H54 (cell line): ENCODE measurements at regions not wholly inside any gene's neighbourhood (a gene's known extent, or its start where the extent isn't known, plus 50 kb on each side); places are given as distances from the start of the nearest gene placed in this dataset.

Source experiments
- DNase-seq: peaks from one replicate; pipeline ENCODE4 v3.0.0; 2011; ENCODE audit warnings: low spot score, mixed read lengths; ENCODE audit not compliant: insufficient read length
- FAIRE-seq: peaks from 3 replicates; lab custom pipeline; 2011; peaks lifted over from hg19 to GRCh38; lab: Jason Lieb, UNC
- POLR2A ChIP-seq: IDR thresholded peaks from 2 replicates; pipeline ENCODE4 v1.6.1; 2011; ENCODE audit warnings: low read depth, mild to moderate bottlenecking, low read length

DNA sequence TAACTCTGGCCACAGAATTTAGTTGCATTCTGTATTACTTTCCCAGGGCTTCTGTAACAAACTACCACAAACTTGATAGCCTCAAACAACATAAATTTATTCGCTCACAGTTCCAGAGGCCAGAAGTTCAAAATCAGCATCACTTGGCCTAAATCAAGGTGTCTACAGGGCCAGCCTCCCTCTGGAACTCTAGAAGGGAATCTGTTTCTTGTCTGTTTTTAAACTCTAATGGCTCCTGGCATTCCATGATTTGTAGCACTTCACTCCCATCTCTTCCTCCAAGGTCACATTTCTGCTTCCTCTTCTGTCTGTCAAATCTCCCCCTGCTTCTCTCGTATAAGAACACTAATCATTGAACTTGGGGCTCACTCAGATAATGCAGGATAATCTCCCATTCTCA, 151.9 kb upstream of the ARPP21 start:
- DNase-seq (no peak), FAIRE-seq (no peak)
- TF ChIP-seq POLR2A, result no peak

DNA sequence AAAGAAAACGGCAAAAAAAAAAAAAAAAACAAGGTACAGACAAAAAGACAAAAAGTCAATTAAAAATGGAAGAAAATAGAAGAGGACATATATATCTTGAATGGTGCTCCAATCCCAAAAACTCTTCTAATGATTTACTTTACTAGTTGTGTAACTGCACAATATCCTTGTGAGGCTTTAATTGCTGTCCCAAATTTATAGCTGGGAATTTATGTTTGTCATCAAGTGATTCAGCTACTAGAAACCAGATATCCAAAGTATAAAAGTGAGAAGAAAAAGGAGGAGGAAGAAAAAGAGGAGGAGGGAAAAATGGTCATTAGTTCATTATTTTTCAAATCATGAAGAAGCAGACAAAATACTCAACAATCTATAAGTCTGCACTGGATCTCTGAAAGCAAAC, 150.8 kb upstream of the ARPP21 start:
- no peak for DNase-seq
- FAIRE-seq, result no peak
- TF ChIP-seq POLR2A, result no peak

DNA sequence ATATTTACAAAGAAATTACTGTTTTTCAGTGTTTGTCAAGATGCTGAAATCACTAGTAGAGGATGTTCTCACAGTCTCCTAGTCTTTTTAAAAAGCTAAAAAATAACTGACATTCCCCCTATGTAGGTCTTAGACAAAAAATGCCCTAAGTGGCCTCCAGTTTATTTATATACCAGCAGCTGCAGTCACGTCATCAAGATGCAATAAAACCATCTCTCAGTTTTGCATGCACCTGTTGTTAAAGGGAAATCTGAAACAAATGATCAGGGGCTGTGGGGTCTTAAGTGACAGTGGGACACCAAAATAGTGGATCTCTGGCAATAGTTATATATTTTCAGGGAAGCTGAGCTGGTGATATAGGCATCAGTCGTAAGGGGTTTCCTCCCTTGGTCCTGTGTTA, 146.5 kb upstream of the ARPP21 start:
- FAIRE-seq (no peak), DNase-seq (no peak)
- no peak for TF ChIP-seq POLR2A

DNA sequence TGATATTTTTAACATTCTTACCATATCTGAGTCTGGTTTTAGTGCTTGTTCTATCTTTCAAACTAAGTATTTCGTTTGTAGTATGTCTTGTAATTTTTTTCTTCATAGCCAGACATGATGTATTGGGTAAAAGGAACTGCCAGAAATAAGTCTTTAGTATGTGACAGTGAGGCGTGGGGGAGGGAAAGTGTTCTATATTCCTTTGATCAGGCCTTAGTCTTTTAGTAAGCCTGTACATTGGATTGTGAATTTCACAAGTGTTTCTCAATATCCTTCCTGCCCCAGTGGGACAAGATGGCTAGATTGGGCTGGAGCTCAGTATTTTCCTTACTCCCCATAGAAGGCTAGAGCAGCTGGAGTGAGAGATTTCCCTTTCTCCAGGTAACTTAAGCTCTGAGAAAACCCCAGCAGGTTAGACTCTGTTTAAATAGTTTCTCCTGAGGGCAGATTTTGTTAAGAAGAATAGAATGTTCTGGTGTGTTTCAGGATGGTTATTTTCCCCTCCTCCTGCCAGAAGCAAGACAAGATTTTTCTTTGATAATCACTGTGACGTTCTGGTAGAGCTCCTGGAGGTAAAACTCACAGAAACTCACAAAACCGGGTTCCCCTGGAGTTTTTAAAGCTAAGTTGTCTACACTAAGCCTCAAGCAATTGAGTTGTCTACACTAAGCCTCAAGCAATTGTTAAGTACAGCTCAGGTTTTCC, 140.7 kb upstream of the ARPP21 start:
- DNase-seq (no peak), FAIRE-seq (no peak)
- no peak for TF ChIP-seq POLR2A

DNA sequence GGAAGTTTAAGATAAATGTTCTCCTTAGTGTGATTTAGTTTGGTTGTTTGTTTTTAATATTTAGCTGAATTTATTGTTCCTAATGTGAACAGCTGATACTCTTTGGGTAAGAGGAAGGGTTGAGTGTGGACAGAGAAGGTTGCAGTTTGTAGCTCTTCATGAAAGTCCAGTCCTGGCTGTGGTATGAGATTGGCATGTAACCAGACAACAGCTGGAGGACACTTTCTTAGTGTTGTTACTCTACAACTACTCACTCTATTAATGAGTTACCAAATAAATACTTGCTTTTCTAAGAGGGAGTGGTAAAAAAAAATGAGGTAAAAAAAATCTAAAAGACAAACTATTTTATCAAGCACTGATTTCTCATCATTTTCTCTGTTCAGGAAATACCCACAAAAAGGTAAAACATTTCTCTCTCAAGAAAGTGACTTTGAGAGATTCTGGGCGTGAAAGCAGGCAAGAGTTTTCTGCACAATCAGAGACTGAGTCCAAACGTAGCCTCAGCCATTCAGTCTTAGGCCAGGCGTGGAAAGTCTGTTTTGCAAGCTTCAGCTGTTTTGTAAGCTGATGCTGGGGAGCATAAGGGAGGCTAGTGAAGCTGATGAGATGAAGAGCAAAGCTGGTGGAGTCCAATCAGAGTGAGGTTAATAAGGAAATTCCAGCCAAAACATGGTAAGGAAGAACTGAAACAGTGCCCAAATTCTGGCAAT, 138.5 kb upstream of the ARPP21 start:
- FAIRE-seq, result no peak
- DNase-seq, result no peak
- no peak for TF ChIP-seq POLR2A

DNA sequence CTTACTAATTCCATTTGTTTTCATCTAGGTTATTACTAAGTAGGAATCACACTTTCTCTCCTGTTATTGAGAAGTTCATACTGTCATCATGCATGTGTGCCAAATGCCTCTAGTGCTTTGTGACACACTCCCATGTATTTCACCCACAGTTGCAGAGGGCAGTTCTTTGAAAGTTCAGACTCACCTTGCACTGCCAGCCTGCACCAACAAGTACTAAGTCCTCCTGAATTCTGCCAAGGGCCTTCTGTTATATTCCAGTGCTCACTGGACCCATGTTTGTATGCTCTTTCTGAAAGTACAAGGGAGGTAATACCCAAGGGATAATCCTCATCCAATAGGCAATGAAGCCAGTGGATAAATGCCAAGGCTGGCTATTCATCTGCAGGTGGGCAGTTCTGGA, 136.6 kb upstream of the ARPP21 start:
- TF ChIP-seq POLR2A, result no peak
- DNase-seq (no peak), FAIRE-seq (no peak)

DNA sequence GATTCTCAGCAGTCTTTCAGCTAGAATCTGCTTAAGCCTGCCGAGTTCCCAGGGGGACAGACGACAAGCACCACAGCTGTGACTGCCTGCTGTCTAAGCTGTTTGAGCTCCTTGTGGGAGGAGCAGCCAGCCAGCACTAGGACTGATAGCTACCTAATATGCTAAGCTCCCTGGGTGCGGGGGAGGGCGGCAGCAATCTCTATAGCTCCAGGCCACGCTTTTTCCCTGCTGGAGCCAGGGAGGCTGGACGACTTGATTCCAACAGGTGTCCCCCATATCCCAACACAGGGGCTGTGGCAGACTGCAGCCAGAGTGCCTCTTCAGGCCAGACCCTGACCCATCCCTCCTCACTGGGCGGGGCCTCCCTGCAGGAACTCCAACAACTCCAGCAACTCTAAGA, 134.1 kb upstream of the ARPP21 start:
- TF ChIP-seq POLR2A, result no peak
- no peak for DNase-seq
- FAIRE-seq, result no peak

DNA sequence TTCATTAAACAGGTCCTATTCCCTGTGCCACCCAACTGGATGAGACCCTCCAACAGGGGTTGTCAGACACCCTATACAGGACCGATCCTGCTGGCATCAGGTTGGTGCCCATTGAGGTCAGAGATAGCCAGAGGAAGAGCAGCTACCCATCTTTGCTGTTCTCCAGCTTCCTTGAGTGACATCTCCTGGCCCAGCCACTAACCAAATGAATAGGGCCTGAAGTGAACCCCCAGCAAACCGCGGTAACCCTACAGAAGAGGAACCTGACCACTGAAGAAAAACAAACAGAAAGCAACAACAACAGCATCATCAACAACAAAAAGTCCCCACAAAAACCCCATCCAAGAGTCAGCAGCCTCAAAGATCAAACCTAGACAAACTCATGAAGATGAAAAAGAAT, 133.6 kb upstream of the ARPP21 start:
- FAIRE-seq (no peak), DNase-seq (no peak)
- no peak for TF ChIP-seq POLR2A

DNA sequence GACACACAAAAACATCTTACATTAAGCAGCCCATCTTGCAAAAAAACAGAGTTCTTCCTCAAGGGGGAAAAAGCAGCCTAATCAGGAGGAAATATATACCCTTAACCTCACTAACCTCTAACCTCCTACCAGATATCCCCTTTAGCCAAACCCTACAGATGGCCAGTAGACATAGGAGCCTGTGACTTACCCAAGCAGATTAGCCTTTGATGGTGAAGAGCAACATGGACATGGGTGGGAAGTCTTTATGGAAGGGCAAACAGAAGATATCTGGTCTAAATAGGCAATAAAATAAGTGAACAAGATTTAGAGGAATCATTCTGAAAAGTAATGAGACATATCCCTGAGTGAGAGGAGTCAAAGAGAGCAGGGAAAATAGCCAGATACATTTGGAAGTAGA, 119.4 kb upstream of the ARPP21 start:
- no peak for TF ChIP-seq POLR2A
- FAIRE-seq, result no peak
- no peak for DNase-seq

DNA sequence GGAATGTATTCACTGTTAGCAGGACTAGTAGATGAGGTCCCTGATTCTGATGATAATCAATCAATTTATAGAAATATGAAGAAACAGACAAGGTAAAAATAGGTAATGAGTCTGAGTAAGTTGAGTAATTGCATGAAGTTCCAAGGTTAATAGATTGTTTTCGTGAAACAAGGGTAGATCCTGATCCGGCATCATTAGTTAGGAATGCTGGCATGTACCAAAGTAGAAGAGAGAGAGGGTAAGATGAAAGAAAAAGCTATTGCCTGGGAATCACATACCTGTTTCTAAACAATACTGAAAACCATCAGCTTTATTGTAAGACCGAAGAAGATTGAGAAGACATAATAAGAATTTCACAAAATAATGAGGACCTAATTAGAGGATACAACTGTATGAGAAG, 118.1 kb upstream of the ARPP21 start:
- no peak for TF ChIP-seq POLR2A
- FAIRE-seq, result no peak
- no peak for DNase-seq

DNA sequence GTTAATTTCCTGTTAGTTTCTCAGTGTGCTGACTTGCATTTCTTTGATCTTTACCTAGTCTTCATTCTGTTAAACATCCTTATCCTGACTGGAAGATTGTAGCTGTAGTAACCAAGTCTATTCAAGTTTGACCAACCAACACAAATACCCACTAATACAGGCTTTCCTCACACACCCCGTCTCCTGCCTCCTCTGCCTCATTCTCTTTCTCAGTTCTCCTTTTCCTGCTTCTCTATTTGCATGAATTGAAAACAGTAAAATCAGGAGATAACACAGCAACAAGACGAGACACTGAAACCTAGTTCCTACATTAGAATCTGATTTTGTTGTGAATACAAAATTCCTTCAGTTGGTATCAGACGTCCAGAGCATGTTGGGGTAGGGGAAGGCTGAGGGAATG, 116.9 kb upstream of the ARPP21 start:
- DNase-seq (no peak), FAIRE-seq (no peak)
- TF ChIP-seq POLR2A, result no peak

DNA sequence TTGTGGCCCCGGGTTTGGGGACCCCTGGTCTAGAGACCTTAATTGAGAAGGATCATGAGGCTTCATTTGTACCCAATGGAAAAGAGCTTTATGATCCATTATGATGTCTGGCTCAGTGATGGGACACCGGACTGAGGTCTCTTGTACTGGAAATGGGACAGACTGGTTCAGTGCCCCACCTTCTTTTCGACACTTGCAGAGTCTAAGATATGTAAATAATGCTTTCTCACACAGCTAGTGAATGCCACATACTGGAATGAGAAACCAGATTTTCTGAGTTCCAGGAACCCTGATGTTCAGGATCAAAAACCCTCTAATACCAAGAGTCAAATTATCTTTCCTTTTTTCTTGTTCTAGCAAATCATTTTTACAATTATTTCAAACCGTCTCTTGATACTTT, 116.3 kb upstream of the ARPP21 start:
- FAIRE-seq (no peak), DNase-seq (no peak)
- no peak for TF ChIP-seq POLR2A

DNA sequence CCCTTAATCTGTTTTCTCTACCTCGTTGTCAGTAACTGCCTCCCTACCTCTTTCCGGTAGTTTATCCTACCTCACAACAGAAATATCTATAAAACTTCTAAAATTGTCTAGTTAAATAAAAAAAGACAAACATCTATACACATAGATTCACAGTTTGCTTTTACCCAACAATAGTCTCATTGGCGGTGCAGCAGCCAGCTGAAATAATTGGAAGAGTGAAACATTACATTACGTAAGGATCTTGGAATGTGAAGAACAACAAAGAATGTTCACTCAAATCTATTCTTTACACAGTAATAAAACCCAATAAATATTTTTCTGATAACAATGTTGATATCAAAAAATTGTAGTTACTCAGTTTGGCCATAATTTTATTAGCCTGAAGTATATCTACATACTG, 115.5 kb upstream of the ARPP21 start:
- no peak for TF ChIP-seq POLR2A
- DNase-seq (no peak), FAIRE-seq (no peak)

DNA sequence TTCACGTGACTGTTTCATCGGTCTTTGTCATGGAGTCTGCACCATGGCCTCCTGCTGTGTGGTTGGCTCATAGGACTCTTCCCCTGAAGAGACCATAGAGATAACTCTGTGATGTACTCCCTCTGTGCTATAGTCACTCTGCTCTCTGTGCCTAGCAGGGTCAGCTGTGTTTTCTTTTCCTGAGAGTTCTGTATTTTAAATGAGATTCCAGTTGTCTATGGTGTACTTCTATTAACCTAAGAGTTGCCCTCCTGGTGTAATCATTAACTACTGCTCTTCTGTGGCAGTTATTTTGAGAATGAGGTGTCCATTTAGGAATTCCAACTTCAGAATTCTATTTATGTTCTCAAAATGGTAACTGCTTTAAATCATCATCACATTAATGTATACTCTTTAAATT, 114.5 kb upstream of the ARPP21 start:
- DNase-seq, result no peak
- TF ChIP-seq POLR2A, result no peak
- no peak for FAIRE-seq

DNA sequence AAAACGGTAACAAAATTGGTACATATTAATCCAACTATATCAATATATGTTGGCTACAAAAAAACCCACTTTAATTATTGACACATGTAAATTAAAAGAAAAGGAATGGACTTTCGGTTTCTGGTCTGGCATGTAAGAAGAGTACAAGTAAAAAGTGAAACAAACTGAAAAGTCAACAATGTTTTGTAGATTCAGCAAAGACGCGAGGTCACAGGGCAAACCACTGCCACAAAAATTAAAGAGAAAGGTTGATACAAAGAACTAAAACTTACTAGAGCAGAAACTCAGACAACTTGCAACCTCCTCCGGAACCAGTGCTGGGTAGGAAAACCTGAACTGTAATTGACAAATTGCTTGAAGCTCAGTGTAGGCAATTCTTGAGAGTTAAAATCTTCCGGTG, 110.6 kb upstream of the ARPP21 start:
- FAIRE-seq, result no peak
- no peak for DNase-seq
- no peak for TF ChIP-seq POLR2A
